Spleen (tissue), 7 donors: ENCODE measurements at regions not wholly inside any gene's neighbourhood (a gene's known extent, or its start where the extent isn't known, plus 50 kb on each side); places are given as distances from the start of the nearest gene placed in this dataset.

ENCODE experiments used
- CTCF ChIP-seq, 11 experiments: fragments of 200-600 bp in 7 of 11; fragments of 450-650 bp in 4 of 11; sonication (generic) in 4 of 11; IDR thresholded peaks in 8 of 11; conservative IDR thresholded peaks in 3 of 11; 1 replicate in 7 of 11; 2 replicates in 4 of 11; pipeline versions ENCODE4 v1.4.0 to v1.8.0; 2016 to 2021; ENCODE audit warnings: antibody characterized with exemption in 11 of 11, inconsistent platforms in 4 of 11, mild to moderate bottlenecking in 1 of 11
- POLR2A ChIP-seq, 3 donors: fragments of 450-650 bp; IDR thresholded peaks; one replicate each; pipeline ENCODE4 v1.5.1; 2017; ENCODE audit warnings: antibody characterized with exemption in 3 of 3, mild to moderate bottlenecking in 1 of 3
- donor health status: DM: no; HTN: no; CAD: no; lungs with moderate emphysema.
- donor health status: DM: no; HTN: no; CAD: no.
- donor health status: DM: no; HTN: no; CAD: no.

GRCh38 chr1:193700710-193701355 is 514.4 kb upstream of the B3GALT2 start:
- TF ChIP-seq CTCF (IDR thresholded peaks at IDR 0.05 in 8 of 11, conservative IDR thresholded peaks at IDR 0.05 in 3 of 11) = no peak
- TF ChIP-seq POLR2A (IDR thresholded peaks at IDR 0.05) = no peak
